ENCODE measurements at regions not wholly inside any gene's neighbourhood (a gene's known extent, or its start where the extent isn't known, plus 50 kb on each side); places are given as distances from the start of the nearest gene placed in this dataset.

- TF ChIP-seq CTCF (IDR thresholded peaks at IDR 0.05) (no peak), EZH2phosphoT487 (IDR thresholded peaks at IDR 0.05) (no peak)
Measured at GRCh38 chr6:121901432-121901831, 466.0 kb downstream of the GJA1 start.

Data from neural progenitor cell (in vitro differentiated cells).